HT1080 (cell line): ENCODE measurements at regions not wholly inside any gene's neighbourhood (a gene's known extent, or its start where the extent isn't known, plus 50 kb on each side); places are given as distances from the start of the nearest gene placed in this dataset.
"Not testable (repeated sequence)": the region's sequence is repeated elsewhere in the genome, so short reads cannot be mapped to it uniquely, and the experiment has no call there.

ENCODE experiments used
- DNase-seq: peaks from one replicate; pipeline ENCODE4 v3.0.0-alpha.2; 2015; ENCODE audit warnings: low read depth

- DNase-seq, result no peak
Measured at GRCh38 chr9:7545371-7546165, 254.0 kb downstream of the DMAC1 start.

- DNase-seq, result no peak
Measured at GRCh38 chr9:7542693-7543092, 256.9 kb downstream of the DMAC1 start.

GRCh38 chr9:7542126-7542525 is 257.5 kb downstream of the DMAC1 start:
- no peak for DNase-seq

GRCh38 chr9:7536310-7536939 is 263.2 kb downstream of the DMAC1 start:
- peak; percentile 44 for DNase-seq

GRCh38 chr9:7534211-7534935 is 265.2 kb downstream of the DMAC1 start:
- no peak for DNase-seq

- DNase-seq, result no peak
Measured at GRCh38 chr9:7533376-7534090, 266.0 kb downstream of the DMAC1 start.

GRCh38 chr9:7523426-7524043 is 276.0 kb downstream of the DMAC1 start:
- no peak for DNase-seq

GRCh38 chr9:7520396-7520795 is 279.2 kb downstream of the DMAC1 start:
- DNase-seq, result no peak

- DNase-seq, result no peak
Measured at GRCh38 chr9:7516376-7516775, 283.2 kb downstream of the DMAC1 start.

GRCh38 chr9:7510199-7510598 is 289.4 kb downstream of the DMAC1 start:
- DNase-seq, result no peak

GRCh38 chr9:7509576-7510145 is 289.9 kb downstream of the DMAC1 start:
- no peak for DNase-seq

- DNase-seq, result no peak
Measured at GRCh38 chr9:7508516-7508915, 291.1 kb downstream of the DMAC1 start.

GRCh38 chr9:7507566-7508270 is 291.9 kb downstream of the DMAC1 start:
- DNase-seq, result no peak

- no peak for DNase-seq
Measured at GRCh38 chr9:7507026-7507425, 292.6 kb downstream of the DMAC1 start.

GRCh38 chr9:7500521-7500920 is 299.1 kb downstream of the DMAC1 start:
- no peak for DNase-seq

GRCh38 chr9:7491641-7492040 is 307.9 kb downstream of the DMAC1 start:
- no peak for DNase-seq

GRCh38 chr9:7490317-7491108 is 309.1 kb downstream of the DMAC1 start:
- no peak for DNase-seq

- no peak for DNase-seq
Measured at GRCh38 chr9:7489036-7489435, 310.5 kb downstream of the DMAC1 start.

- not testable (repeated sequence) for DNase-seq
Measured at GRCh38 chr9:7484014-7484413, 315.6 kb downstream of the DMAC1 start.
